ENCODE measurements at regions not wholly inside any gene's neighbourhood (a gene's known extent, or its start where the extent isn't known, plus 50 kb on each side); places are given as distances from the start of the nearest gene placed in this dataset.
"Not testable (repeated sequence)": the region's sequence is repeated elsewhere in the genome, so short reads cannot be mapped to it uniquely, and the experiment has no call there.

- POLR2A ChIA-PET, result interaction anchor here (0.8 to 1.0 kb wide), 2 partner anchors 9 to 28 kb away, joined by 3 to 4 read pairs; no protein-coding TSS in a partner anchor
- Mint-ChIP-seq H3K9me3 (ENCODE audit: unreplicated experiment) (no peaks in the 10 kb centered on the region), H3K4me3 (ENCODE audit: unreplicated experiment) (no peak overlapping the region), H3K27ac (ENCODE audit: low read depth, unreplicated experiment) (no peak overlapping the region), H3K36me3 (ENCODE audit: insufficient read depth, unreplicated experiment) (no peaks in the 10 kb centered on the region), H3K4me1 (ENCODE audit: insufficient read depth, unreplicated experiment) (peaks cover 17% of the 10 kb centered on the region), H3K27me3 (ENCODE audit: insufficient read depth, unreplicated experiment) (no peaks in the 10 kb centered on the region)
- no TSS peak for BruUV-seq (replicated peaks)
- TF ChIP-seq, protein P1, sequence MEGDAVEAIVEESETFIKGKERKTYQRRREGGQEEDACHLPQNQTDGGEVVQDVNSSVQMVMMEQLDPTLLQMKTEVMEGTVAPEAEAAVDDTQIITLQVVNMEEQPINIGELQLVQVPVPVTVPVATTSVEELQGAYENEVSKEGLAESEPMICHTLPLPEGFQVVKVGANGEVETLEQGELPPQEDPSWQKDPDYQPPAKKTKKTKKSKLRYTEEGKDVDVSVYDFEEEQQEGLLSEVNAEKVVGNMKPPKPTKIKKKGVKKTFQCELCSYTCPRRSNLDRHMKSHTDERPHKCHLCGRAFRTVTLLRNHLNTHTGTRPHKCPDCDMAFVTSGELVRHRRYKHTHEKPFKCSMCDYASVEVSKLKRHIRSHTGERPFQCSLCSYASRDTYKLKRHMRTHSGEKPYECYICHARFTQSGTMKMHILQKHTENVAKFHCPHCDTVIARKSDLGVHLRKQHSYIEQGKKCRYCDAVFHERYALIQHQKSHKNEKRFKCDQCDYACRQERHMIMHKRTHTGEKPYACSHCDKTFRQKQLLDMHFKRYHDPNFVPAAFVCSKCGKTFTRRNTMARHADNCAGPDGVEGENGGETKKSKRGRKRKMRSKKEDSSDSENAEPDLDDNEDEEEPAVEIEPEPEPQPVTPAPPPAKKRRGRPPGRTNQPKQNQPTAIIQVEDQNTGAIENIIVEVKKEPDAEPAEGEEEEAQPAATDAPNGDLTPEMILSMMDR (IDR thresholded peaks at IDR 0.05; ENCODE audit: unreplicated experiment), result no peak
- DNase-seq (ENCODE audit: unreplicated experiment), result peak; percentile 66
- CTCF ChIA-PET, result interaction anchor here (0.6 to 1.1 kb wide), 2 partner anchors 584 to 1555 kb away, joined by 3 to 4 read pairs; no protein-coding TSS in a partner anchor
- intact Hi-C loops (cut with micrococcal nuclease), result no loop called here
These were observed 804.2 kb downstream of the CENPC start for GRCh38 chr4:66741081-66741480.

DNA sequence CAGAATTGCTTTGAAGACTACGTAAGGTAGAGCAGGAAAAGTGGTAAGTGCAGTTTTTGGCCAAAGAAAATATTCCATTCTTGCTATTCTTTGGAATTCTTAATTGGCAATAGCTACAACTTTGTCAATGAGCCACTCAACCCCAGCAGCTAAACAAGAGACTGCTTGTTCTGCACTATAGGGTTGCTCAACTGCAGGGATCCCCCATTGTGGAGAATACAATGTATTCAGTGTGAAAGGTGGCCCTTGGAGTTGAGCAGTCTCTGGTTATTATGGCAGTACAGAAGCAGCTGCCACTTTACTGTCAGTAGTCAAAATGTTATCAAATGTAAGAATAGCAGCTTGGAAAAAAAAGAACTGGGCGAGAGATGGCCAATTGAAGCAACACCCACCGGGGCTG, 808.7 kb downstream of the CENPC start:
- no peak overlapping the region for H3K27ac Mint-ChIP-seq (ENCODE audit: low read depth, unreplicated experiment)
- no peaks in the 10 kb centered on the region for H3K9me3 Mint-ChIP-seq (ENCODE audit: unreplicated experiment)
- H3K27me3 Mint-ChIP-seq (ENCODE audit: insufficient read depth, unreplicated experiment), result no peaks in the 10 kb centered on the region
- TF ChIP-seq, protein P1 (IDR thresholded peaks at IDR 0.05; ENCODE audit: unreplicated experiment), result no peak
- no TSS peak for BruUV-seq (replicated peaks)
- intact Hi-C loops (cut with micrococcal nuclease), result no loop called here
- CTCF ChIA-PET, result interaction anchor here (1.5 kb wide), 1 partner anchor 45 kb away, joined by 3 read pairs; no protein-coding TSS in a partner anchor
- POLR2A ChIA-PET, result interaction anchor here (0.6 kb wide), 1 partner anchor 299 kb away, joined by 3 read pairs; no protein-coding TSS in a partner anchor
- H3K4me1 Mint-ChIP-seq (ENCODE audit: insufficient read depth, unreplicated experiment), result peaks cover 11% of the 10 kb centered on the region
- no peak overlapping the region for H3K4me3 Mint-ChIP-seq (ENCODE audit: unreplicated experiment)
- no peaks in the 10 kb centered on the region for H3K36me3 Mint-ChIP-seq (ENCODE audit: insufficient read depth, unreplicated experiment)
- peak; percentile 12 for DNase-seq (ENCODE audit: unreplicated experiment)

GRCh38 chr4:66728280-66728679, 817.0 kb downstream of the CENPC start:
- BruUV-seq (replicated peaks), result no TSS peak
- no peaks in the 10 kb centered on the region for H3K9me3 Mint-ChIP-seq (ENCODE audit: unreplicated experiment)
- intact Hi-C loops (cut with micrococcal nuclease), result no loop called here
- no peaks in the 10 kb centered on the region for H3K36me3 Mint-ChIP-seq (ENCODE audit: insufficient read depth, unreplicated experiment)
- POLR2A ChIA-PET, result no interaction called here
- H3K27ac Mint-ChIP-seq (ENCODE audit: low read depth, unreplicated experiment), result no peak overlapping the region
- TF ChIP-seq, protein P1 (IDR thresholded peaks at IDR 0.05; ENCODE audit: unreplicated experiment), result no peak
- CTCF ChIA-PET, result no interaction called here
- no peak for DNase-seq (ENCODE audit: unreplicated experiment)
- no peaks in the 10 kb centered on the region for H3K27me3 Mint-ChIP-seq (ENCODE audit: insufficient read depth, unreplicated experiment)
- no peaks in the 10 kb centered on the region for H3K4me1 Mint-ChIP-seq (ENCODE audit: insufficient read depth, unreplicated experiment)
- no peak overlapping the region for H3K4me3 Mint-ChIP-seq (ENCODE audit: unreplicated experiment)

- H3K27me3 Mint-ChIP-seq (ENCODE audit: insufficient read depth, unreplicated experiment); H3K4me3 Mint-ChIP-seq (ENCODE audit: unreplicated experiment); intact Hi-C loops (cut with micrococcal nuclease): not testable (repeated sequence)
These were observed 832.9 kb downstream of the CENPC start for GRCh38 chr4:66712301-66712921.

More at GRCh38 chr4:66712301-66712921, 832.9 kb downstream of the CENPC start:
- POLR2A ChIA-PET; H3K27ac Mint-ChIP-seq (ENCODE audit: low read depth, unreplicated experiment); DNase-seq (ENCODE audit: unreplicated experiment); H3K4me1 Mint-ChIP-seq (ENCODE audit: insufficient read depth, unreplicated experiment); BruUV-seq (replicated peaks); H3K9me3 Mint-ChIP-seq (ENCODE audit: unreplicated experiment); H3K36me3 Mint-ChIP-seq (ENCODE audit: insufficient read depth, unreplicated experiment): not testable (repeated sequence)
- CTCF ChIA-PET, result interaction anchor here (0.6 kb wide), 1 partner anchor 1893 kb away, joined by 3 read pairs; no protein-coding TSS in a partner anchor
